HG02642 (cell line): ENCODE measurements at regions not wholly inside any gene's neighbourhood (a gene's known extent, or its start where the extent isn't known, plus 50 kb on each side); places are given as distances from the start of the nearest gene placed in this dataset.
"Not testable (repeated sequence)": the region's sequence is repeated elsewhere in the genome, so short reads cannot be mapped to it uniquely, and the experiment has no call there.

Experiments used
- ATAC-seq: cut with Tn5 transposase; IDR thresholded peaks from one replicate; pipeline ENCODE4 v1.9.1; 2021; ENCODE audit warnings: mild to moderate bottlenecking; ENCODE audit not compliant: unreplicated experiment, poor library complexity

DNA sequence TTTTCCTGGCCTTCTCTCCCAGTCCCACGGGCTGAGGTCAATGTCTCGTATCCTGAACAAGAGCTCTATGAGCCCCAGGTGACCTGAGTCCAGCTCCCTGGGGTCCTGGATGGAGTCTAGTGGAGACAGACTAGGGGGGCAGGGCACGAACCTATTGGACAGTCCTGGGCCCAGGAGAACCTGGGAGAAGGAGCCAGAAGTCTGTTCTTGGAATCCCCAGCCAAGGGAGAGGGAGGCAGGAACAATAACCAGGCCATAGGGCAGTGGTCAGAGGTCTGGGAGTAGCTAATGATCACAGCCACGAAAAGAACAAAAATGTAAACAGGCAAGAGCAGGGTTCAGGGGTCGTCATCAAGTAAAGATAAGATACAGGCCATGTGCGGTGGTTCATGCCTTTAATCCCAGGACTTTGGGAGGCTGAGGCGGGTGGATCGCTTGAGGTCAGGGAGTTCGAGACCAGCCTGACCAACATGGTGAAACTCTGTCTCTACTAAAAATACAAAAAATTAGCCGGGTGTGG lies 60.8 kb downstream of the COPRS start:
- no peak for ATAC-seq

GRCh38 chr17:31795941-31796340 lies 63.1 kb downstream of the COPRS start:
- ATAC-seq, result not testable (repeated sequence)

GRCh38 chr17:31794111-31794510 lies 64.9 kb downstream of the COPRS start:
- no peak for ATAC-seq

DNA sequence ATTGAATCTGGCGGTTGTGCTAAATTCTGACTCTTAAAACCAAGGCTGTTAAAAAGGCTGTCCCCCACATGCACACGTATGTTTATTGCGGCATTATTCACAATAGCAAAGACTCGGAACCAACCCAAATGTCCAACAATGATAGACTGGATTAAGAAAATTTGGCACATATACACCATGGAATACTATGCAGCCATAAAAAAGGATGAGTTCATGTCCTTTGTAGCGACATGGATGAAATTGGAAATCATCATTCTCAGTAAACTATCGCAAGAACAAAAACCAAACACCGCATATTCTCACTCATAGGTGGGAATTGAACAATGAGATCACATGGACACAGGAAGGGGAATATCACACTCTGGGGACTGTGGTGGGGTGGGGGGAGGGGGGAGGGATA lies 65.4 kb downstream of the COPRS start:
- ATAC-seq, result not testable (repeated sequence)

GRCh38 chr17:31792007-31792585 lies 66.9 kb downstream of the COPRS start:
- no peak for ATAC-seq

- ATAC-seq, result no peak
These were observed 69.1 kb downstream of the COPRS start for GRCh38 chr17:31789707-31790505.

DNA sequence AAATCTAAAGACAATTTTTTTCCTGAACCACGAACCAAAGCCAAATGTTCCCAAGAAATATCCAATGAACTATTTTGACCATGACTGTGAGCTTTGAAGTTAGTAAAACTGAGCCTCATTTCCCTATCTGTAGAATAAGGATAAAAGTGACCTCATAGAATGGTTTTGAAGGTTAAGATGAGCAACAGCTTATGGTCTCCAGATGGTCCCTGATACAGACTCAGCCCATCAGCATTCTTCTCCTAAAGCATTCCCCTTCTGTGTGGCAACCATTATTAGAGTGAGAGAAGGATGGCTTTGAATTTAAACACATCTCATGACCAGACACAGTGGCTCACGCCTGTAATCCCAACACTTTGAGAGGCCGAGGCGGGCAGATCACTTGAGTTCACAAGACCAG lies 70.1 kb downstream of the COPRS start:
- ATAC-seq, result no peak

GRCh38 chr17:31788571-31788946 lies 70.5 kb downstream of the COPRS start:
- no peak for ATAC-seq

DNA sequence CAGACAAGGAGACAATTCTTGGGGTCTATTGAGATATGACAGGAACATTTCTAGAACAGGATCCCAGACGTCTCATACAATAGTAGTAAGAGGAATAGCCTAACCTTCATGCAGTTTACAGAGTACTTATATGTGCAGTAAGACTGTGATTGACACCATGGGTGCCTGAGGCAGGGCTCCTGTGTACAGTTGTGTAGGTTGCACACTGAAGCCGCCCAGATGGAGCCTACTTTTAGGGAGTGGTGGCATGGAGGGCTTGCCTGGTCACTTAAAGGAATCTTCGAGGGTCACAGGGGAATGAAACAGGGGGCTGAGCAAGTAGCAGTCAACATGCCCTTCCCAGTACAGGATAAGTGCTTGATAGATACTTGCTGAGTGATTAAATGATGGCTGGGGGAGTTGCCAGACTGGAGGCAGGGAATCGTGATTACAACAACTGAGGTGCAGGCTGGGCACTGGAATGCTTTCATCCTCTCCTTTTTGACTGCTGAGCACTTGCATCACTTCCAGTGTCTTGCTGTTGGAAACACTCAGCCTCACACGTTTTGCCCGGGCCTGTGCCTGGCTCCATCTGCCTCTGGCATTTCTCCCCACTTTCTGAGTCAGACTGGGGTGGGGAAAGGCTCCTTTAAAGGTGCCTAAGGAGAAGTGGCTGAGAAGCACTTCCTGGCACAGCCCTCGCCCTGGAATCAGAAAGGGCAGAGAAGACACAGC lies 71.0 kb downstream of the COPRS start:
- no peak for ATAC-seq

DNA sequence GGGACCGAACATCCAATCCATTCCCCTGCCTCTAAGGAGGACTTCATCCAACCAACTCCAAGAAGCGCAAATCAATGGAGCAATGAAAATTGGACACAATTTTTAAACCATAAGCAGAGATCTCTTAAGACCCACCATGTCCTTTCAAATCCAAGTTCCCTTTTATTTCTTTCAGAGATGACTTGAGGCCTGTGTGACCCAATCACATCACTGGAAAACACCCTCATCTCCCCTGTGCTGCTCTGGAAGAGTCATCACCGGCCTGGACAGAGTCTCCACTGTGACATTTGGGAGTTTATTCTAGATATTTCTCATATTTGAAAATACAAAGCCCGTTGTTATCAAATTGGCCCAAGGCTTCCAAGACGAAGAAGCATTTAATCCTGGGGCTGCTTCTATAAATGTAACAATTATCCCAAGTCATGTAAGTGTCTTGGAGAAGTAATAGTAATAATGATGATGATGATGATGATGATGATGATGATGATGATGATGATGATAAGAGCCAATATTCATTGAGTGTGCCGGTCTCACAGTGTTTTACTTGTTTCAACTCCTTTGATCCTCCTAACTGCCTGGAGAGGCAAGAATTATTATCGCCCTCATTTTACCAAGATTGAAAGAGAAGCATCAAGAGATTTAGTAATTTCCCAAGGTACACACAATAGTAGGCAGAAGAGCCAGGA lies 72.1 kb downstream of the COPRS start:
- no peak for ATAC-seq

- ATAC-seq, result no peak
These were observed 78.6 kb downstream of the COPRS start for GRCh38 chr17:31780483-31780882.

GRCh38 chr17:31778523-31778922 lies 80.5 kb downstream of the COPRS start:
- ATAC-seq, result no peak

DNA sequence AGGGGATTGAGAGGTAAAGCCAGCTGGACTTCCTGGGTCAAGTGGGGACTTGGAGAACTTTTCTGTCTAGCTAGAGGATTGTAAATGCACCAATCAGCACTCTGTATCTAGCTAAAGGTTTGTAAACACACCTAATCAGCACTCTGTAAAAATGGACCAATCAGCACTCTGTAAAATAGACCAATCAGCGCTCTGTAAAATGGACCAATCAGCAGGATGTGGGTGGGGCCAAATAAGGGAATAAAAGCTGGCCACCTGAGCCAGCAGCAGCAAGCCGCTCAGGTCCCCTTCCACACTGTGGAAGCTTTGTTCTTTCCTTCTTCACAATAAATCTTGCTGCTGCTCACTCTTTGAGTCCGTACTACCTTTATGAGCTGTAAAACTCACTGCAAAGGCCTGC lies 87.7 kb downstream of the COPRS start:
- not testable (repeated sequence) for ATAC-seq

- not testable (repeated sequence) for ATAC-seq
These were observed 88.5 kb downstream of the COPRS start for GRCh38 chr17:31770501-31770900.

DNA sequence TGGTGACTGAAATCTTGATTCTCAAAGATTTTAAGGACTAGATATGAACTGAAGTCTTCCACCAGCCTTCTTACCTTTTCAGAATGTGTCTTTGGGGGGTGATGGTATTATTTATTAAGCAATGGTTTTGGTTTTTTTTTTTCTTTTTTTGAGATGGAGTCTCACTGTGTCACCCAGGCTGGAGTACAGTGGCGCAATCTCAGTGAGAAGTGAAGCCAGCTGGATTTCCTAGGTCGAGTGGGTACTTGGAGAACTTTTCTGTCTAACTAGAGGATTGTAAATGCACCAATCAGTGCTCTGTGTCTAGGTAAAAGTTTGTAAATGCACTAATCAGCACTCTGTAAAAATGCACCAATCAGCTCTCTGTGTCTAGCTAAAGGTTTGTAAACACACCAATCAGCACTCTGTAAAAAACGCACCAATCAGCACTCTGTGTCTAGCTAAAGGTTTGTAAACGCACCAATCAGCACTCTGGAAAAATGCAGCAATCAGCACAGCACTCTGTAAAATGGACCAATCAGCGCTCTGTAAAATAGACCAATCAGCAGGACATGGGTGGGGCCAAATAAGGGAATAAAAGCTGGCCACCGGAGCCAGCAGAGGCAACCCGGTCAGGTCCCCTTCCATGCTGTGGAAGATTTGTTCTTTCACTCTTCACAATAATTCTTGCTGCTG lies 97.1 kb downstream of the COPRS start:
- not testable (repeated sequence) for ATAC-seq

- no peak for ATAC-seq
These were observed 100.4 kb downstream of the COPRS start for GRCh38 chr17:31758646-31759045.

GRCh38 chr17:31757097-31757496 lies 101.9 kb downstream of the COPRS start:
- no peak for ATAC-seq

DNA sequence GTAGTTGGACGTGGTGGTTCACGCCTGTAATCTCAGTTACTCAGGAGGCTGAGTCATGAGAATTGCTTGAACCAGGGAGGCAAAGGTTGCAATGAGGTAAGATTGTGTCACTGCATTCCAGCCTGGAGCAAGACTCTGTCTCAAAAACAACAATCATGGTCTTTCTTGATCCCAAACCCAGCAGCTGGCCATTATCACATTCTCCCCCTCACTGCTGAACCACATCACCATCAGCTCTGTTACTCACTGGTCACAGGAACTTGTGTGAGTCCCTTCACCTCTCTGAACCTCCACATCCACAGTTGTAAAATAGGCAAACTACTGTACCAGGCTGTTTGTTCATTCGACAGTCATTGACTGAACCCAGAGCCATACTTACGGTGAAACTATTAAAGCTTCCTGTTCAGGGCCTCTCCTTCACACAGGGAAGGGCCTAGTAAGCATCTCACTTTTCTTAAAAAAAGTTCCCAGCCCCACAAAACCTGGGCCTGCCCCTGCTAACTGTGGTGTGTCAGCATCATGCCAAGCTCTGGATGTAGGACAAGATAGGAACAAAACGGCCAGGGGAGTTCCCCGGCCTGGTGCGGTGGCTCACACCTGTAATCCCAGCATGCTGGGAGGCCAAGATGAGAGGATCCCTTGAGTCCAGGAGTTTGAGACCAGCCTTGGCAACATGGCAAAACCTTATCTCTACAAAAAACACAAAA lies 104.7 kb downstream of the COPRS start:
- no peak for ATAC-seq

GRCh38 chr17:31753011-31753410 lies 106.0 kb downstream of the COPRS start:
- no peak for ATAC-seq
